Dedifferentiated amniotic fluid mesenchymal stem cell (primary cell): ENCODE measurements at regions not wholly inside any gene's neighbourhood (a gene's known extent, or its start where the extent isn't known, plus 50 kb on each side); places are given as distances from the start of the nearest gene placed in this dataset.

Experiments
- DNase-seq: peaks from one replicate; pipeline ENCODE4 v3.0.0-alpha.2; 2016; ENCODE audit errors: extremely low spot score

GRCh38 chr4:115781528-115782146 lies 668.2 kb upstream of the NDST4 start:
- DNase-seq: no peak

DNA sequence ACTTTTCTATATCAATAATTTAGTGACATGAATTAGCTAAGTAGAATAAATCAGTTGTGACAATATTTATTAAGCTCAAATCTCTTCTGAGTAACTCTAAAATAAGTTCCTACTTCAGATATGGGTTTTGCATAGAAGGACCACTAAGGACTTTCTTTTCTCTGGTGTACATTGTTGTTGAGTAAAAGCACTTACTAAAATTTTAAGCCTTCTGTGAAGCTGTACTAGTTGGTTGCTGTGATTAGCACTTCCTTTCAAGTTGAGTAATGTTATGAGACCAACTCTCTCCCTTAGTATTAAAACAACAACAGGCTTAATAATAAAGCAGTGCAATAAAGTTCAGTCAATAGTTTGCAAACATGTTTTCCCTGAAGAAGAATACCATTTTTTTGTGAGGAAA lies 667.4 kb upstream of the NDST4 start:
- no peak for DNase-seq

GRCh38 chr4:115780268-115780667 lies 666.8 kb upstream of the NDST4 start:
- no peak for DNase-seq

GRCh38 chr4:115770046-115770543 lies 656.7 kb upstream of the NDST4 start:
- no peak for DNase-seq

GRCh38 chr4:115769396-115769795 lies 656.0 kb upstream of the NDST4 start:
- DNase-seq: no peak

DNA sequence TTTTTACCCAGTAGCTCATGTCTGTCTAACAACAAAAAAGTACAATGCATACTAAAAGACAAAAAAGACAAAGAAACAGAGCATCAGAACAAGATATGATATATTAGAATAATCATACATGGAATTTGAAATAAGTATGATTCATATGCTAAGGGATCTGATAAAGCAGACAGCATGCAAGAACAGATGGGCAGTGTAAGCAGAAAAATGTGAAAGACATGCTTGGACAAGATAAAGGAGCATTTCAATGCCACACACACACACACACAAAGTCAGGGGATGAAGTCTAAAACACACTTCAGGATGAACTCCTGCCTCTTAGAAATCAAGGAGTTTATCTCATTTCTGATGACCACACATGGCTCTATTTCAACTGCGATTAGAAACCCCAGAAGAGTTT lies 649.6 kb upstream of the NDST4 start:
- no peak for DNase-seq

DNA sequence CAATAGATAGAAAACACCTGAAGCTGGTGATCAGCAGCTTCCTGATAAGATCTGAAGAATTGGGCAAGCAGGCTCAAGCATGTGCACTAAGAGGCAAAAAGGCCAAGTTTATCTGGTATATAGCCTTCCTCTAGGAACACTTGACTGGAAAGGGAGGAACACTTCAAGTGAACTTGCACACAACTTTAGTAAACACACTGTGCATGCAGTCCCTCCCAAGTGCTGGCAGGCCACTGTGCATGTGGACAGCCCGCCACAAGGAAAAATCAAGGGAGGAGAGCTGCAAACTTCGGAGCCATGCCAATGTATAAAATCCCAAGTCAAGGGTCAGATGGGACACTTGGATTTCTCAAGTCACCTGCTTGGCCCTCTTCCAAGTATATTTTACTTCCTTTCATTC lies 645.8 kb upstream of the NDST4 start:
- no peak for DNase-seq

DNA sequence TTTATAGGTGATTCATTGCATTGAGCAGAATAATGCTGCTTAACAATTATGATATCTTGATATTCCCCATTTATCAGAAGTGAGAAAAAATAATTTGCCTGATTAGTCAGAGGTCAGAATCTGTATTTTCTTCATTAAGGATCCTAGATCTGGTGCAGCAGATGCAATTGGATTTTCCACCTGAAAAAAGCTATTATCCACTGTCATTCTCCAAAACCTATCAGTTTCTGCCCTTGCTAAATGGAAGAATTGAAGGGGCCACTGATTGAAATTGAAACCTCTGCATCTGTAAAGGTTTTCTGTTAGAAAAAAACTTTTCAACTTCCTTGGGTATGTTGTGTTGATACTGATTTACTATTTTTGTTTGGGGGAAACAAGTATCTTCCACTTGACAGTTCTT lies 636.0 kb upstream of the NDST4 start:
- no peak for DNase-seq

DNA sequence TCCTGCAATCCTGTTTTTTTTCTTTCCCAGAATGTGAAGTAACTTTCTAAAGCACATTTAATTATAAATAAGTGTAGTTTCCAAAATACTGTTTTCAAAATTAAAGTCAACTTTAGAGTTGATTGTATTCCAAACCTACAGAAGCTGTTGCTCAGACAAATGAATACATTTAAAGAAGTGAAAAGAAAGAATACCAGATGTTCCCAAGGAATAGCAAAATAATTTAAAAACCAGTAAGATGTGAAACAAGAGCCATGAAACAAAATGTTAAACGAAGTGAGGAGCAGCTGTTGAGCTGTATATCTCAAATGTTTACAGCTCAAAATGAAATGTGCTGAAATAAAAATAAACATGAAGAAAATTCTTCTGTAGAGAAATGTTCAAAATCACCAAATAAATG lies 627.4 kb upstream of the NDST4 start:
- DNase-seq: no peak

GRCh38 chr4:115729739-115730266 lies 616.4 kb upstream of the NDST4 start:
- no peak for DNase-seq

- DNase-seq: no peak
These were observed 610.2 kb upstream of the NDST4 start for GRCh38 chr4:115723621-115724020.

- no peak for DNase-seq
These were observed 607.2 kb upstream of the NDST4 start for GRCh38 chr4:115720611-115721010.

- no peak for DNase-seq
These were observed 598.2 kb upstream of the NDST4 start for GRCh38 chr4:115711575-115711974.

- DNase-seq: no peak
These were observed 575.5 kb upstream of the NDST4 start for GRCh38 chr4:115688961-115689360.

DNA sequence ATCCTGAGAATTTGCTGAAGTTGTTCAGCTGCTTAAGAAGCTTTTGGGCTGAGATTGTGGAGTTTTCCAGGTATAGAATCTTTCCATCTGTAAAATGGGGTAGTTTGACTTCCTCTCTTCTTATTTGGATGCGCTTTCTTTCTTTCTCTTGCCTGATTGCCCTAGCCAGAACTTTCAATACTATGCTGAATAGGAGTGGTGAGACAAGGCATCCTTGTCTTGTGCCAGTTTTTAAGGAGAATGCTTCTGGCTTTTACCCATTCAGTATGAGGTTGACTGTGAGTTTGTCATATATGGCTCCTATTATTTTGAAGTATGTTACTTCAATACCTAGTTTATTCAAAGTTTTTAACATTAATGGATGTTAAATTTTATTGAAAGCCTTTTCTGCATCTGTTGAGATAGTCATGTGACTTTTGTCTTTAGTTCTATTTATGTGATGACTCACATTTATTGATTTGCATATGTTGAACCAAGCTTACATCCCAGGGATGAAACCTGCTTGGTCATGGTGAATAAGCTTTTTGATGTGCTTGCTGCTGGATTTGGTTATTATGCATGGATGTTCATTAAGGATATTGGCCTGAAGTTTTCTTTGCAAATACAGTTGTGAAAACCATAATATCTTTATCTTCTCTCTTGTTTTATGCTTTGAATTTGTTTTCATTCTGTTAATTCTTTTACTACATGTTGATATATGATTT lies 573.8 kb upstream of the NDST4 start:
- no peak for DNase-seq

- DNase-seq: no peak
These were observed 565.1 kb upstream of the NDST4 start for GRCh38 chr4:115678425-115678941.

GRCh38 chr4:115675719-115676118 lies 562.3 kb upstream of the NDST4 start:
- DNase-seq: no peak

GRCh38 chr4:115674485-115674884 lies 561.1 kb upstream of the NDST4 start:
- DNase-seq: no peak

DNA sequence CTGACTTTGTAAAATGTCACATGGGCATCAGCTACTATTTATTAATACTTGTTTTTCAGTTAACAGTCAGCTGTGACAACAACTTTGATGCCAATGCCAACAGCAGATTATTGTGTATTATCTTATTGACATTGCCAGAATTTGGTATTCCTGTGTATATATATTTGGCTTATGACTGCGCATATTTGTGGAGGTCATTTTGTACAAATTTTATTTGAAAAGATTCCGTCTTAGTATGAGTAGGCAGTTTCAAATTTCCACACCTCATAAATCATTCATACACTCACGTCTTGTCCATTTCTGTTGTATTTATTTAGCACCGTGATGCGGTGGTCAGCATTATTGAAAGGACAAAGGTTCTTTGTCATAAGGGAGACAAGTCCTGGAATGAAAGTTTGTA lies 558.2 kb upstream of the NDST4 start:
- DNase-seq: no peak

- DNase-seq: no peak
These were observed 557.5 kb upstream of the NDST4 start for GRCh38 chr4:115670930-115671329.

DNA sequence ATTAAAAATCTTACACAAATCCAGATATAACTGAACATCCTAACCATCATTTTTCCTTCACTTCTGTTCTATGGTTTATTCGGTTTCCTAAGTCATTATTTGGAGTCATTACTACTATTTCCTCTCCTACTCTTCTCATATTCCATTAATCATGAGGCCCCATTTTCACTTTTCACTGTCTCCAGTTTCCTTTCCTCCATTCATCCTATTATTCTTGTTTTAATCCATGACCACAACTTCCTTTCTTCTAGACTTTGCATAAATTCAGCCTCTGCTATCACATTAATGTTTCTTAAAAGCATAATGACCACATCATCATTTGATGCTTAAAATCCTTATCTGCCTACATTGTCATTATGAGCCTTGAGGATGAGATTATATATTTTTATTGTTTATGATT lies 555.0 kb upstream of the NDST4 start:
- no peak for DNase-seq

GRCh38 chr4:115664285-115664684 lies 550.9 kb upstream of the NDST4 start:
- DNase-seq: no peak

DNA sequence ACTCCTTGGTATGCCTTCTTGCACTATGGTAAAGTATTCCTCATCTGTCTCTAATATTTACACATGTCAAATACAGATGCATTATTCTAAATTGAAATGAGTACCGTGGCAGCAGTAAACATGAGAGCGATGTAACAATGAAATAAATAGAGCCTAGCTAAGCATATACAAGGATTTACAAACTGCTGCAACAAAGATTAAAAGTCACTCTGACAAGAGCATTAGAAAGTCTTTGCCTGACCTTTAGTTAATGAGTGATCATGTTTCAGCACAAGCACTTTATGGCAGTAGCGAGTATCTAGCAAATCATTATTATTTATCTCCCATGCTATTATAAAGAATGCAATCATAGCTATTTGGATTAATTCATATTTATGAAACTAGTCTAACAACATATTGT lies 547.0 kb upstream of the NDST4 start:
- no peak for DNase-seq
